ENCODE measurements at regions not wholly inside any gene's neighbourhood (a gene's known extent, or its start where the extent isn't known, plus 50 kb on each side); places are given as distances from the start of the nearest gene placed in this dataset.

DNA sequence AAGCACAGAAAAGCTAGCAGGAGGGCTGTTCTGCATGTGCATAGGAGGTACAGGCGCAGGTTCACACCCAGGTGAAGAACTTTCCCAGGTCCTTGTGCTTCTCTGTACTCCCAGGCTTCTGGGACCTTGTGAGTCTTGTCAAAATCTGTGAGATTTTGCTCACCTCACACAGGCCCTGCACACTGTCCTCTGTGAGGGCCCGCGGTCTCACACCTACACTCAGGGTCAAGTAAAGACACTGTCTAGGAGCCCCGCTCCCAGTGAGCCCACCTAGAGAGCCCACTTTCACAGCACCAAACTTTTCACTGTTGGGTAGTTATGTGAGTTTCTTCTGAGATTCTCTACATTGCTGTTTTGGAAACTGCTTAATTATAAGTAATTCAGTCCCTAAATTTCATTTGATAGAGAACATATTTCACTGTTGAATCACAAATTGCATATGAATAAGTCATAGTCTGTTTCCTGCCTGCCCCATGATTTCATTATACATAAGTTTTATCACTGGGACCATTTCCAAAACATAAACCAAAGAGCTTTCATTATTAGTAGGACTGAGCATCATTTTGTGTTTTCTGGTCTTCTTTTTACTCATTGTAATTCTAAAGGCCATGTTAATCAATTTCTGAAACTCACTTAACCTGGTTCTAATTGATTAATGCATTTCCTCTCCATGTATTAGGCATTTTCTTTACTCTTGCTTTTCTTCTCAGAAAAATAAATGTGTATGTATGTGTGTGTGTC is 234.2 kb upstream of the SPOPL start:
- H4K20me1 ChIP-seq (ENCODE audit: insufficient read depth, low read length): no peaks in the 10 kb centered on the region
- H3K79me2 ChIP-seq (ENCODE audit: insufficient read depth, low read length): no peaks in the 10 kb centered on the region
- Mint-ChIP-seq H3K9me3 (peaks cover 5 to 18% (median 15%) of the 10 kb centered on the region in 7 donors), H3K4me3 (no peak overlapping the region), H3K27me3 (ENCODE audit: low read depth in 3 of 3) (no peaks in the 10 kb centered on the region), H3K27ac (no peak overlapping the region), H3K36me3 (no peaks in the 10 kb centered on the region), H3K4me1 (no peaks in the 10 kb centered on the region)
- H3K9me3 ChIP-seq (replicated peaks in 1 of 2; ENCODE audit: control insufficient read depth in 1 of 2, insufficient read depth in 1 of 2, low read length in 2 of 2): peaks cover 0 to 5% of the 10 kb centered on the region in 2 donors
- H2AFZ ChIP-seq (ENCODE audit: insufficient read depth, low read depth, low read length, poor library complexity, severe bottlenecking): no peak overlapping the region
- H3K4me3 ChIP-seq (replicated peaks in 1 of 3; ENCODE audit: low read depth in 2 of 3, low read length in 3 of 3): no peak overlapping the region
- H3K4me1 ChIP-seq (ENCODE audit: control insufficient read depth in 1 of 2, insufficient read depth in 2 of 2, low read length in 2 of 2): no peaks in the 10 kb centered on the region
- DNase-seq: no peak
- H3K9ac ChIP-seq (ENCODE audit: insufficient read depth, low read length, poor library complexity, severe bottlenecking): no peak overlapping the region
- no peak overlapping the region for H3K27ac ChIP-seq (ENCODE audit: low read depth in 1 of 2, low read length in 2 of 2)
- 88% methylated on average over 1 of the region's 4 CpGs for WGBS (ENCODE audit: insufficient coverage)
- H3K27me3 ChIP-seq (ENCODE audit: control insufficient read depth in 2 of 2, insufficient read depth in 2 of 2, low read length in 2 of 2): no peaks in the 10 kb centered on the region
- H3K4me2 ChIP-seq (replicated peaks; ENCODE audit: extremely low read depth, low read length, poor library complexity, severe bottlenecking): no peak overlapping the region
- intact Hi-C loops (cut with micrococcal nuclease): no loop called here
- TF ChIP-seq, protein P1, sequence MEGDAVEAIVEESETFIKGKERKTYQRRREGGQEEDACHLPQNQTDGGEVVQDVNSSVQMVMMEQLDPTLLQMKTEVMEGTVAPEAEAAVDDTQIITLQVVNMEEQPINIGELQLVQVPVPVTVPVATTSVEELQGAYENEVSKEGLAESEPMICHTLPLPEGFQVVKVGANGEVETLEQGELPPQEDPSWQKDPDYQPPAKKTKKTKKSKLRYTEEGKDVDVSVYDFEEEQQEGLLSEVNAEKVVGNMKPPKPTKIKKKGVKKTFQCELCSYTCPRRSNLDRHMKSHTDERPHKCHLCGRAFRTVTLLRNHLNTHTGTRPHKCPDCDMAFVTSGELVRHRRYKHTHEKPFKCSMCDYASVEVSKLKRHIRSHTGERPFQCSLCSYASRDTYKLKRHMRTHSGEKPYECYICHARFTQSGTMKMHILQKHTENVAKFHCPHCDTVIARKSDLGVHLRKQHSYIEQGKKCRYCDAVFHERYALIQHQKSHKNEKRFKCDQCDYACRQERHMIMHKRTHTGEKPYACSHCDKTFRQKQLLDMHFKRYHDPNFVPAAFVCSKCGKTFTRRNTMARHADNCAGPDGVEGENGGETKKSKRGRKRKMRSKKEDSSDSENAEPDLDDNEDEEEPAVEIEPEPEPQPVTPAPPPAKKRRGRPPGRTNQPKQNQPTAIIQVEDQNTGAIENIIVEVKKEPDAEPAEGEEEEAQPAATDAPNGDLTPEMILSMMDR (IDR thresholded peaks at IDR 0.05): no peak
- H3K36me3 ChIP-seq (replicated peaks in 1 of 2; ENCODE audit: control insufficient read depth in 1 of 2, insufficient read depth in 2 of 2, low read length in 2 of 2): no peaks in the 10 kb centered on the region

DNA sequence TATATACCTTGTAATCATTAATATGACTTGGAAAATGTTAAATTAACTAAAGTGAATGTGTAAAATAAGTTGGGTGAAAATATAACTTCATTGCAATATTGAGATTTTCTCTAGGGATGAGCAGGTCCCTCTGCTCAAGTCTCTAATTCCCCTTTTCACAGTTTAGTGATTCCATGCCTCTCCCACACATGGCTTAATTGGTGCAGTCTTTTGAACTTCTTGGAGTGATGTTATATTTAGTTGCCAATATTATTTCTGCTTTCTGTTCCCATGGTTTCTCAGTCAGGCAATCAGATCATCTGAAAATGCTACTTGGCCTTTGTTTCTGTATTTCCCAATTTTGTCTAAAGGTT is 233.7 kb upstream of the SPOPL start:
- H3K36me3 ChIP-seq (replicated peaks in 1 of 2; ENCODE audit: control insufficient read depth in 1 of 2, insufficient read depth in 2 of 2, low read length in 2 of 2): no peaks in the 10 kb centered on the region
- H3K4me2 ChIP-seq (replicated peaks; ENCODE audit: extremely low read depth, low read length, poor library complexity, severe bottlenecking): no peak overlapping the region
- TF ChIP-seq, protein P1 (IDR thresholded peaks at IDR 0.05): no peak
- no peak for DNase-seq
- Mint-ChIP-seq H3K27me3 (ENCODE audit: low read depth in 3 of 3) (no peaks in the 10 kb centered on the region), H3K9me3 (peaks cover 1 to 17% (median 9%) of the 10 kb centered on the region in 7 donors), H3K27ac (no peak overlapping the region), H3K4me1 (no peaks in the 10 kb centered on the region), H3K4me3 (no peak overlapping the region), H3K36me3 (no peaks in the 10 kb centered on the region)
- H3K4me3 ChIP-seq (replicated peaks in 1 of 3; ENCODE audit: low read depth in 2 of 3, low read length in 3 of 3): no peak overlapping the region
- no peaks in the 10 kb centered on the region for H4K20me1 ChIP-seq (ENCODE audit: insufficient read depth, low read length)
- no peak overlapping the region for H2AFZ ChIP-seq (ENCODE audit: insufficient read depth, low read depth, low read length, poor library complexity, severe bottlenecking)
- H3K9me3 ChIP-seq (replicated peaks in 1 of 2; ENCODE audit: control insufficient read depth in 1 of 2, insufficient read depth in 1 of 2, low read length in 2 of 2): no peaks in the 10 kb centered on the region
- no peak overlapping the region for H3K9ac ChIP-seq (ENCODE audit: insufficient read depth, low read length, poor library complexity, severe bottlenecking)
- no peaks in the 10 kb centered on the region for H3K4me1 ChIP-seq (ENCODE audit: control insufficient read depth in 1 of 2, insufficient read depth in 2 of 2, low read length in 2 of 2)
- intact Hi-C loops (cut with micrococcal nuclease): no loop called here
- H3K79me2 ChIP-seq (ENCODE audit: insufficient read depth, low read length): no peaks in the 10 kb centered on the region
- H3K27me3 ChIP-seq (ENCODE audit: control insufficient read depth in 2 of 2, insufficient read depth in 2 of 2, low read length in 2 of 2): no peaks in the 10 kb centered on the region
- H3K27ac ChIP-seq (ENCODE audit: low read depth in 1 of 2, low read length in 2 of 2): no peak overlapping the region

Measured in CD14-positive monocyte (primary cell).